Endodermal cell (in vitro differentiated cells): ENCODE measurements at regions not wholly inside any gene's neighbourhood (a gene's known extent, or its start where the extent isn't known, plus 50 kb on each side); places are given as distances from the start of the nearest gene placed in this dataset.

Experiments used
- DNase-seq: peaks from one replicate; pipeline ENCODE4 v3.0.0-alpha.2; 2017
- H3K27ac ChIP-seq: 2 replicates; pipeline ENCODE4 v1.5.1; 2013; ENCODE audit warnings: mild to moderate bottlenecking, low read depth, low read length, moderate library complexity
- H3K27me3 ChIP-seq: 2 replicates; pipeline ENCODE4 v1.6.1; 2013; ENCODE audit warnings: mild to moderate bottlenecking, low read length, moderate library complexity; ENCODE audit not compliant: insufficient read depth, control insufficient read depth, poor library complexity, severe bottlenecking
- H3K36me3 ChIP-seq: 2 replicates; pipeline ENCODE4 v1.7.0; 2013; ENCODE audit warnings: mild to moderate bottlenecking, low read length, moderate library complexity; ENCODE audit not compliant: control insufficient read depth, insufficient read depth
- H3K4me1 ChIP-seq: one replicate; pipeline ENCODE4 v1.7.0; 2013; ENCODE audit warnings: low read length; ENCODE audit not compliant: control insufficient read depth, insufficient read depth
- H3K4me3 ChIP-seq: 2 replicates; pipeline ENCODE4 v1.5.1; 2013; ENCODE audit warnings: mild to moderate bottlenecking, low read length, moderate library complexity
- H3K9ac ChIP-seq: 2 replicates; pipeline ENCODE4 v1.6.1; 2013; ENCODE audit warnings: mild to moderate bottlenecking, low read length, moderate library complexity; ENCODE audit not compliant: poor library complexity, severe bottlenecking; ENCODE audit errors: extremely low read depth
- H3K9me3 ChIP-seq: 2 replicates; pipeline ENCODE4 v1.6.1; 2013; ENCODE audit warnings: mild to moderate bottlenecking, low read length, moderate library complexity; ENCODE audit not compliant: control insufficient read depth
- H3K27ac Mint-ChIP-seq: 2 replicates; pipeline ENCODE4 v1.8.0; 2020; ENCODE audit warnings: mixed read lengths
- H3K27me3 Mint-ChIP-seq: 2 replicates; pipeline ENCODE4 v1.8.0; 2021; ENCODE audit warnings: mild to moderate bottlenecking, mixed read lengths; ENCODE audit not compliant: insufficient read depth
- H3K36me3 Mint-ChIP-seq: 2 replicates; pipeline ENCODE4 v1.8.0; 2020; ENCODE audit warnings: low read depth, mixed read lengths
- H3K4me1 Mint-ChIP-seq: 2 replicates; pipeline ENCODE4 v1.8.0; 2020; ENCODE audit warnings: mixed read lengths
- H3K4me3 Mint-ChIP-seq: 2 replicates; pipeline ENCODE4 v1.8.0; 2020; ENCODE audit warnings: mild to moderate bottlenecking, moderate library complexity, mixed read lengths
- H3K9me3 Mint-ChIP-seq: 2 replicates; pipeline ENCODE4 v1.8.0; 2020; ENCODE audit warnings: mild to moderate bottlenecking, mixed read lengths
- WGBS, 2 experiments: methylation state at CpG; one replicate each; pipeline versions ENCODE4 v1.1.5 to v1.1.7; 2013; ENCODE audit warnings: missing lambda C conversion rate in 2 of 2, mixed read lengths in 1 of 2; ENCODE audit not compliant: insufficient coverage in 1 of 2, insufficient read length in 1 of 2; 5-methylcytosine and 5-hydroxymethylcytosine counted together
- TF ChIP-seq, protein P1 (sequence below): fragments of 200-600 bp; sonication (generic); conservative IDR thresholded peaks from 2 replicates; pipeline ENCODE4 v1.5.0; 2021; ENCODE audit warnings: antibody characterized with exemption, mild to moderate bottlenecking

DNA sequence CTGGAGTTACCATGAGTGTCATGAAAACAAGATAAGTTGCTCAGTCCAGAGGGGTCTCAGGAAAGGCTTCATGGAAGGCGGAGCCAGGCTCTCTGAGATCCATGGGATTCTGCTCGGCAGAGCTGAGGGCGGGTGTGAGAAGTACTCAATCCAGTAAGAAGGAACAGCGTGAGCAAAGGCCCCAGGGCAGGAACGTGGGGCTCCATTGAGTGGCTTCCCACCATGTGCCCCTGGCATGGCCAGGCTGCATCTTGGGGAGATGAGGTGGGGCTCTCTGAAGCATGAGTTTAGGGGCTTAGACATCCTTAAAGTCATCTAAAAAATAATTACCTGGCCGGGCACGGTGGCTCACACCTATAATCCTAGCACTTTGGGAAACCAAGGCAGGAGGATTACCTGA, 58.0 kb downstream of the ARL6IP4 start:
- H3K27me3 Mint-ChIP-seq: no peaks in the 10 kb centered on the region
- Histone ChIP-seq H3K27me3 (no peaks in the 10 kb centered on the region), H3K4me3 (no peak overlapping the region), H3K9ac (no peak overlapping the region), H3K27ac (no peak overlapping the region), H3K4me1 (peaks cover 16% of the 10 kb centered on the region), H3K36me3 (no peaks in the 10 kb centered on the region), H3K9me3 (no peaks in the 10 kb centered on the region)
- peaks cover 47% of the 10 kb centered on the region for H3K4me1 Mint-ChIP-seq
- DNase-seq: peak; percentile 44
- no peak overlapping the region for H3K27ac Mint-ChIP-seq
- H3K9me3 Mint-ChIP-seq: no peaks in the 10 kb centered on the region
- no peaks in the 10 kb centered on the region for H3K36me3 Mint-ChIP-seq
- 88 to 89% methylated on average over 6 to 7 of the region's 7 CpGs for WGBS, 2 experiments
- no peak overlapping the region for H3K4me3 Mint-ChIP-seq
- TF ChIP-seq, protein P1, sequence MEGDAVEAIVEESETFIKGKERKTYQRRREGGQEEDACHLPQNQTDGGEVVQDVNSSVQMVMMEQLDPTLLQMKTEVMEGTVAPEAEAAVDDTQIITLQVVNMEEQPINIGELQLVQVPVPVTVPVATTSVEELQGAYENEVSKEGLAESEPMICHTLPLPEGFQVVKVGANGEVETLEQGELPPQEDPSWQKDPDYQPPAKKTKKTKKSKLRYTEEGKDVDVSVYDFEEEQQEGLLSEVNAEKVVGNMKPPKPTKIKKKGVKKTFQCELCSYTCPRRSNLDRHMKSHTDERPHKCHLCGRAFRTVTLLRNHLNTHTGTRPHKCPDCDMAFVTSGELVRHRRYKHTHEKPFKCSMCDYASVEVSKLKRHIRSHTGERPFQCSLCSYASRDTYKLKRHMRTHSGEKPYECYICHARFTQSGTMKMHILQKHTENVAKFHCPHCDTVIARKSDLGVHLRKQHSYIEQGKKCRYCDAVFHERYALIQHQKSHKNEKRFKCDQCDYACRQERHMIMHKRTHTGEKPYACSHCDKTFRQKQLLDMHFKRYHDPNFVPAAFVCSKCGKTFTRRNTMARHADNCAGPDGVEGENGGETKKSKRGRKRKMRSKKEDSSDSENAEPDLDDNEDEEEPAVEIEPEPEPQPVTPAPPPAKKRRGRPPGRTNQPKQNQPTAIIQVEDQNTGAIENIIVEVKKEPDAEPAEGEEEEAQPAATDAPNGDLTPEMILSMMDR: no peak

DNA sequence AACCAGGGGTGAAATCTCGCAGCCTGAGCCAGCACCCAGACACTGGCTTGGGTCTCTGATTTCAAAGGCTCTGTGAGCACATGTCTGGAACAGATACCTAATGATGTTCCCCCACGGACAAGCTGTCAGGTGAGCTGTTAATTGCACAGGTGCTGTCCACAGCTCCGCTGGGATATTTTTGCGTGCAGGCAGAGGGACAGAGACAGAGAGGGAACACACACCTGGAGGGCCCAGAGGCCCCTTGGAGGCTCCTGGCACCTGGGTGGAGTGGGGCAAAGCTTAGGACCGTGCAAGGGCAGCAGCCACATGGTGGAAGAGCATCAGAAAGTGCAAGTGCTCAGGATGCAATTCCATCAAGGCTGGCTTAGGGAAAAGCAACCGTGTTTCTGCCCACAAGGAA, 57.3 kb downstream of the ARL6IP4 start:
- Histone ChIP-seq H3K36me3 (no peaks in the 10 kb centered on the region), H3K4me3 (no peak overlapping the region), H3K4me1 (peaks cover 10% of the 10 kb centered on the region), H3K9me3 (no peaks in the 10 kb centered on the region), H3K27ac (no peak overlapping the region), H3K27me3 (no peaks in the 10 kb centered on the region), H3K9ac (no peak overlapping the region)
- no peak overlapping the region for H3K27ac Mint-ChIP-seq
- no peaks in the 10 kb centered on the region for H3K36me3 Mint-ChIP-seq
- TF ChIP-seq, protein P1: no peak
- 91 to 96% methylated on average over 6 of the region's 6 CpGs for WGBS, 2 experiments
- no peaks in the 10 kb centered on the region for H3K27me3 Mint-ChIP-seq
- H3K4me3 Mint-ChIP-seq: no peak overlapping the region
- H3K4me1 Mint-ChIP-seq: peaks cover 45% of the 10 kb centered on the region
- H3K9me3 Mint-ChIP-seq: no peaks in the 10 kb centered on the region
- no peak for DNase-seq

DNA sequence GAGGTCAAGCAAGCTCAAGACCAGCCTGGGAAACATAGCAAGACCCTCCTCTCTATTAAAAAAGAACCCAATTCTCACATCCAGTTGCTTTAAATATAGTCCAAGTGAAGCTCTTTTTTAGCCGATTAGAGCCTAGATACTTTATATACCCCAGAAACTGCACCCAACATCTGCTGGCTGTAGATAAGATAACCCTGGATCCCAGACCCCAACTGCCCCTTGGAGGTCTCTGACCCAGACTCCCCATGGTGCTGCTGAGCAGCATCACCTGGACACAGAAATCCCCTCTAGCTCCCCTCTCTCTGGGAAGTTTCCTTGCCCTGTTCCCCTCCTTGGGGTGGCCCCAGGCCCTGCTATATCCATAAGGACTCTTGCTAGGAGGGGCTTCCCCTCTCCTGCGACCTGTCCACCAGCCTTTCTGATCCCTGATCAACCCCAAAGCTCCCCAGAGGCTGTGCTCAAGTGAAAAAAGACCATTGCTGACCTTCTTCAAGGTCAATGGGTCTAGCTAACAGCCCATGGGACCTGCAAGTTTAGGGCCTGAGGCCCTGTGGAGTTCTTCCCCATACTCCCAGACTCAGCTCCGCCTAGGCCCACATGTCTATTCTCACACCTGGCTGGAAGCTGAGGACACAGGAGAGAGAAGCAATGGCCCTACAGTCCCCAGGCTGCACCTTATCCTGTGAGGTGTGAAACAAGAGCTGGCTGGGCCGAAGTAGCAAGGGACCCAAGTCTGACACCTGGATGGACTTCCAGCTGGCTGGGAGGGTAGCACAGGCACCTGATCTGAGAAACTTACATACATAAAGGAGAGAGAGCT, 56.2 kb downstream of the ARL6IP4 start:
- H3K36me3 Mint-ChIP-seq: peaks cover 4% of the 10 kb centered on the region
- 85 to 87% methylated on average over 3 to 4 of the region's 4 CpGs for WGBS, 2 experiments
- H3K27me3 ChIP-seq: no peaks in the 10 kb centered on the region
- H3K9me3 Mint-ChIP-seq: no peaks in the 10 kb centered on the region
- no peaks in the 10 kb centered on the region for H3K27me3 Mint-ChIP-seq
- H3K4me3 ChIP-seq: no peak overlapping the region
- H3K9ac ChIP-seq: no peak overlapping the region
- peak; percentile 71 for DNase-seq
- no peak overlapping the region for H3K4me3 Mint-ChIP-seq
- H3K27ac ChIP-seq: no peak overlapping the region
- no peaks in the 10 kb centered on the region for H3K36me3 ChIP-seq
- no peaks in the 10 kb centered on the region for H3K9me3 ChIP-seq
- TF ChIP-seq, protein P1: no peak
- H3K27ac Mint-ChIP-seq: no peak overlapping the region
- H3K4me1 ChIP-seq: peaks cover 10% of the 10 kb centered on the region
- H3K4me1 Mint-ChIP-seq: peaks cover 45% of the 10 kb centered on the region
